GM18511 (cell line): ENCODE measurements at regions not wholly inside any gene's neighbourhood (a gene's known extent, or its start where the extent isn't known, plus 50 kb on each side); places are given as distances from the start of the nearest gene placed in this dataset.
"Not testable (repeated sequence)": the region's sequence is repeated elsewhere in the genome, so short reads cannot be mapped to it uniquely, and the experiment has no call there.

Experiments used
- ATAC-seq: cut with Tn5 transposase; IDR thresholded peaks from one replicate; pipeline ENCODE4 v1.9.1; 2021; ENCODE audit warnings: mild to moderate bottlenecking, moderate library complexity; ENCODE audit not compliant: unreplicated experiment

- ATAC-seq: not testable (repeated sequence)
These were observed 206.1 kb downstream of the MATN1 start for GRCh38 chr1:30517241-30517640.

GRCh38 chr1:30516485-30516858 is 206.9 kb downstream of the MATN1 start:
- ATAC-seq: no peak

- no peak for ATAC-seq
These were observed 207.5 kb downstream of the MATN1 start for GRCh38 chr1:30515755-30516484.

GRCh38 chr1:30514945-30515344 is 208.4 kb downstream of the MATN1 start:
- ATAC-seq: no peak

GRCh38 chr1:30514137-30514654 is 209.2 kb downstream of the MATN1 start:
- no peak for ATAC-seq

- no peak for ATAC-seq
These were observed 209.8 kb downstream of the MATN1 start for GRCh38 chr1:30513396-30514136.

- no peak for ATAC-seq
These were observed 210.5 kb downstream of the MATN1 start for GRCh38 chr1:30512914-30513265.

- ATAC-seq: no peak
These were observed 211.1 kb downstream of the MATN1 start for GRCh38 chr1:30511991-30512913.

GRCh38 chr1:30511563-30511962 is 211.8 kb downstream of the MATN1 start:
- ATAC-seq: no peak

GRCh38 chr1:30511106-30511505 is 212.3 kb downstream of the MATN1 start:
- no peak for ATAC-seq

GRCh38 chr1:30509670-30510069 is 213.7 kb downstream of the MATN1 start:
- ATAC-seq: no peak

- no peak for ATAC-seq
These were observed 214.8 kb downstream of the MATN1 start for GRCh38 chr1:30508611-30509010.

GRCh38 chr1:30508175-30508448 is 215.3 kb downstream of the MATN1 start:
- no peak for ATAC-seq

- no peak for ATAC-seq
These were observed 215.8 kb downstream of the MATN1 start for GRCh38 chr1:30507401-30508174.

GRCh38 chr1:30507016-30507312 is 216.4 kb downstream of the MATN1 start:
- no peak for ATAC-seq

GRCh38 chr1:30506291-30507015 is 216.9 kb downstream of the MATN1 start:
- ATAC-seq: no peak

GRCh38 chr1:30505853-30506252 is 217.5 kb downstream of the MATN1 start:
- ATAC-seq: no peak

- no peak for ATAC-seq
These were observed 230.9 kb downstream of the MATN1 start for GRCh38 chr1:30492451-30492850.

GRCh38 chr1:30491831-30492230 is 231.6 kb downstream of the MATN1 start:
- ATAC-seq: no peak

GRCh38 chr1:30490554-30491053 is 232.8 kb downstream of the MATN1 start:
- no peak for ATAC-seq
